ENCODE measurements at regions not wholly inside any gene's neighbourhood (a gene's known extent, or its start where the extent isn't known, plus 50 kb on each side); places are given as distances from the start of the nearest gene placed in this dataset.
A peak's percentile ranks its signal among the peaks of the same experiment; 100 is the strongest.

DNA sequence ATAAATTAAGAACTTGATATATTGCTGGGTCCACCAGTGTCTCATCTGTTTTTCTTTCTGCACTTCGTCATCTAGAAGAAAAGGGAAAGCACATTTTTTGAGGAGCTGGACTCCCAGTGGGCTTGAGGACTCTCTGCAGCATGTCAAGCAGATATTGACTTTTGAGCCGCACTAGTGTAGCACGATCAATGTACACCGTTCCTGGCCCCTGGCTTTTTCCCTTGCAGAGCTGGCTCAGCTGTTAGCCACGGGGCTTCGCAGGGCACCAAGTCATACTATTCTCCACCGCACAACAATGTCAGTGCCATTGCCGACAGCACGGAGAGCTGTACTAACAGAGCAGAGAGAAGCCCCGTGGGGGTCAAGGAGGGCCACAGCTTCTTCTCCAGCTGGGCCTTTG is 235.4 kb upstream of the HABP2 start:
- no peak for TF ChIP-seq CTCF (conservative IDR thresholded peaks at IDR 0.05; ENCODE audit: low read length)
- no peak for DNase-seq (ENCODE audit: low read depth)
- H3K4me3 ChIP-seq (ENCODE audit: low read length), result no peak overlapping the region

DNA sequence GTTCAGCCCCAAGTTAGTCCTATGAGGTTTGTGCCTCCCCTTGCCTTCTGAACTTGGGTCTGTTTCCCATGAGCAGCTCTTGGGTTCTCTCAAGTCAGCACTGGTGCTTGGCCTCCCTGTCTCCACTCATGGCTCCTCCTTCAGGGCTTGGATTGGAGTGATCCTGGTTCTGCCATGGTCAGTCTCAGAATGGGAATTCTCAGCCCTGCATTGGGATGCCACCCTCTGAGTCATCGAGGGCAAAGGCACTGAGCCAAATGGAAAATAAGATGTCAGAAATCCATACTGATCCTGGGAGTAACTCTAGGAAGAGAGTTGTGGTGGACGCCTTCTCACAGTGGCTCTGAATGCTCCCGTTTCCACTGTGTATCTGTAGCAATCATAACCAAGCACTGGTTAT is 233.4 kb upstream of the HABP2 start:
- H3K4me3 ChIP-seq (ENCODE audit: low read length), result no peak overlapping the region
- no peak for DNase-seq (ENCODE audit: low read depth)
- no peak for TF ChIP-seq CTCF (conservative IDR thresholded peaks at IDR 0.05; ENCODE audit: low read length)

- TF ChIP-seq CTCF (conservative IDR thresholded peaks at IDR 0.05; ENCODE audit: low read length), result no peak
- DNase-seq (ENCODE audit: low read depth), result no peak
- no peak overlapping the region for H3K4me3 ChIP-seq (ENCODE audit: low read length)
Measured at GRCh38 chr10:113320211-113320610, 232.6 kb upstream of the HABP2 start.

DNA sequence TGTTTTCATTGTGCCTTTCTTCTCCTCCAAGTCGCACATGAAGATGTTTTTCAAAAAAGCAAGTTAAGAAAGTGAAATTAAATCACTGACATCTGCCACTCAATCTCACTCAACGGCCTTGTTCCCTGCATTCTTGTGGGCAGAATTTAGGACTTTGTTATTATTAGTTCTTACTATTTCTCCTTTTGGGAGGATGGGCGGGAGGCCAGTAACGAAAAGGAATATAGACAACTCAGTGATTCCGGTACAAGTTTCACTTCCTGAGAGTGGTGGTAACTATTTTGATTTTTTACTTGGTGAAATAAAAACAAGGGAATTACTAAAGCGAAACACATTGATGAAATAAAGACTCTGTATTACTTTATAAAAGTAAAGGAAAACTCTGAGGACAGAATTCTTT is 231.9 kb upstream of the HABP2 start:
- no peak for DNase-seq (ENCODE audit: low read depth)
- no peak for TF ChIP-seq CTCF (conservative IDR thresholded peaks at IDR 0.05; ENCODE audit: low read length)
- no peak overlapping the region for H3K4me3 ChIP-seq (ENCODE audit: low read length)

DNA sequence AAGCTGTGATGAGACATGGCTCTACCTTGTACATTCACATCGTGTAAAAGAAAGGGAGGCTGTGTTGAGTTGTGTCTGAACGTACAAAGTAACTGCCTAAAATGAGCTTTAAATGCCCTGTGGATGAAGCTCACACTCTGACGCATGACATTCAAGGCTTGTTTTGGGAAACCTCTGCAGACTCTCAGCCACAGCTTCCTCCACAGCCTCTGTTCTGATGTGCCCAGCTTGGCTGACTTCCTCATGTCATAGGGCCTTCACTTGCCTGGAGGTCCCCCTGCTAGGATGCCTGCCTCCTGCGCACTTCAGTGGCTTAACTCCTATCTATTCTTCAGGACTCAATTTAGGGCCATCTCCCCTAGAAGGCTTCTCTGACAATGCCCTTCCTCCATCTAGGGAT is 230.0 kb upstream of the HABP2 start:
- TF ChIP-seq CTCF (conservative IDR thresholded peaks at IDR 0.05; ENCODE audit: low read length), result no peak
- H3K4me3 ChIP-seq (ENCODE audit: low read length), result no peak overlapping the region
- DNase-seq (ENCODE audit: low read depth), result no peak

GRCh38 chr10:113323985-113324384 is 228.9 kb upstream of the HABP2 start:
- TF ChIP-seq CTCF (conservative IDR thresholded peaks at IDR 0.05; ENCODE audit: low read length), result no peak
- no peak overlapping the region for H3K4me3 ChIP-seq (ENCODE audit: low read length)
- no peak for DNase-seq (ENCODE audit: low read depth)

DNA sequence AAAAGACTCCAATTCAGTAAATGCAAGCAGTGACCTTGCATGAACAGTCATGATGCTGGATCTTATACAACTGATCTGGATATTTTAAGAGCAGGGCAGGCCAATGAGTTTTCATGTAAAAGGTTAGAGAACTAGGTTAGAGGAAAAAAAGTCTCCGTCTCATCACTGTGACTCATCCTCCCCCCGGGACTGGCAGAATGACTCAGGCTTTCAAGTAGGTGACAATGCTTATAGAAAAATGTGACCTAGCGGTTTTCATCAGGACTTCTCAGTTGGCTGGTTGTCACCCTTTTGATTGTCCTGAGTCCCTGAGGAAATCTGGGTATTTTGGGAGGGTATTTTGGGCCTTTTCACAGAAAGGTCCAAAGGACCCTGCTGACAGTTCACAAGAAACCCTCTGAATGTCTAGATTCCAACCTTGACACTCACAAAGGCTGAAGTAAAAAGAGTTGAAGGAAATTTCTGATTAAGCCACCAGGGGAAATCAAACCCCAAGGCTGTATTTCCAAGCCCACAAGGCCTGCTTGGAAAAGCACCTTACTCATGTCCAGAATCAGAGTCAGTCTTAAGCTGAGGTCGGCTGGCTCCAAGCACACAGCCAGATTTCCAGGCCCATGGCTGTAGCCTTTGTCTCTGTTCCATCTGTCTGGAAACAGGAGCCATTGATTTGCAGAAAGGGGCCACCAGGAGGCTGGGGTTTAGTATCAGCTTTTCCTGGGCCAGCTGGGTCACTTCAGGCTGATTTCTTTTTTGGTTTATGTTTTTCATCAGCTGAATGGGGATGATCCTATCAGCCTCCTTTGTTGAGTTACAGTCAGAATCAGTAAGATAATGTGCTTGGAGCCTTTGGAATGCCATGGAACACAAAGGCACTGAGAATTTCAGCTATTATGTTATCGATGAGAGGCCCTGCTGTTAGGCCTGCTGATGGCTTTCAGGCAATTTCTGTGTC is 226.4 kb upstream of the HABP2 start:
- H3K4me3 ChIP-seq (ENCODE audit: low read length), result no peak overlapping the region
- TF ChIP-seq CTCF (conservative IDR thresholded peaks at IDR 0.05; ENCODE audit: low read length), result peak; percentile 56
- DNase-seq (ENCODE audit: low read depth), result peak; percentile 88

Data from AG10803 (cell line).